IMR-90 (cell line): ENCODE measurements at regions not wholly inside any gene's neighbourhood (a gene's known extent, or its start where the extent isn't known, plus 50 kb on each side); places are given as distances from the start of the nearest gene placed in this dataset.

Experiments
- ATAC-seq: fragments of 200-7000 bp; cut with Tn5 transposase; 2 replicates; pipeline ENCODE4 v1.9.1; 2020; ENCODE audit warnings: low read depth, mild to moderate bottlenecking, moderate library complexity
- BruUV-seq: library from RNA; stranded (reverse); fragments of 400-500 nt; replicated peaks from 2 replicates; lab custom pipeline; 2021; lab: Mats Ljungman, UMichigan
- CTCF ChIA-PET: fragments of 300-600 bp; formaldehyde crosslinking; extraction: SDS; loops from one replicate; lab custom pipeline; 2021; ENCODE audit warnings: antibody characterized with exemption; lab: Yijun Ruan, JAX
- POLR2A ChIA-PET: fragments of 300-600 bp; sonication (Branson Sonifier 250); formaldehyde crosslinking; loops from one replicate; lab custom pipeline; 2022; ENCODE audit warnings: antibody characterized with exemption; ENCODE audit not compliant: unreplicated experiment; lab: Charles Lee
- DNase-seq: peaks from one replicate; pipeline ENCODE4 v3.0.0; 2013
- H2AFZ ChIP-seq: replicated peaks from 2 replicates; pipeline ENCODE3; 2013; ENCODE audit warnings: low read length, mild to moderate bottlenecking; ENCODE audit not compliant: poor library complexity
- H2AK5ac ChIP-seq: 2 replicates; pipeline ENCODE4 v1.6.1; 2013; ENCODE audit warnings: low read depth, low read length, inconsistent platforms
- H2AK9ac ChIP-seq: replicated peaks from 2 replicates; pipeline ENCODE3; 2013; ENCODE audit warnings: mild to moderate bottlenecking, low read depth, low read length, moderate library complexity; ENCODE audit not compliant: poor library complexity
- H2BK120ac ChIP-seq: 2 replicates; pipeline ENCODE4 v1.6.1; 2013; ENCODE audit warnings: low read depth, low read length, inconsistent platforms
- H2BK15ac ChIP-seq: 3 replicates; pipeline ENCODE4 v1.6.1; 2013; ENCODE audit warnings: low read depth, low read length, inconsistent platforms
- H2BK20ac ChIP-seq: 2 replicates; pipeline ENCODE4 v1.6.1; 2013; ENCODE audit warnings: low read depth, mild to moderate bottlenecking, inconsistent platforms, low read length, moderate library complexity
- H2BK5ac ChIP-seq: 2 replicates; pipeline ENCODE4 v1.6.1; 2013; ENCODE audit warnings: mild to moderate bottlenecking, low read depth, low read length, inconsistent platforms; ENCODE audit not compliant: poor library complexity, severe bottlenecking
- H3K14ac ChIP-seq: replicated peaks from 2 replicates; pipeline ENCODE4 v1.6.1; 2013; ENCODE audit warnings: low read depth, low read length, inconsistent platforms
- H3K18ac ChIP-seq: 2 replicates; pipeline ENCODE4 v1.6.1; 2013; ENCODE audit warnings: low read depth, low read length, control low read depth
- H3K23ac ChIP-seq: 2 replicates; pipeline ENCODE4 v1.6.1; 2013; ENCODE audit warnings: low read depth, low read length, inconsistent platforms
- H3K27ac ChIP-seq: 2 replicates; pipeline ENCODE4 v1.5.1; 2013; ENCODE audit warnings: mild to moderate bottlenecking, control low read depth, low read length; ENCODE audit not compliant: insufficient read depth
- H3K27me3 ChIP-seq: 2 replicates; pipeline ENCODE4 v1.6.1; 2013; ENCODE audit warnings: low read length; ENCODE audit not compliant: control insufficient read depth, insufficient read depth
- H3K36me3 ChIP-seq: 2 replicates; pipeline ENCODE4 v1.6.1; 2013; ENCODE audit warnings: low read length, mixed read lengths; ENCODE audit not compliant: control insufficient read depth, insufficient read depth
- H3K4ac ChIP-seq: 2 replicates; pipeline ENCODE4 v1.6.1; 2013; ENCODE audit warnings: low read depth, low read length, inconsistent platforms
- H3K4me1 ChIP-seq: 2 replicates; pipeline ENCODE4 v1.6.1; 2013; ENCODE audit warnings: low read length, mixed read lengths; ENCODE audit not compliant: control insufficient read depth, insufficient read depth
- H3K4me2 ChIP-seq: 2 replicates; pipeline ENCODE4 v1.6.1; 2013; ENCODE audit warnings: low read depth, mild to moderate bottlenecking, control low read depth, low read length, moderate library complexity
- H3K4me3 ChIP-seq: 2 replicates; pipeline ENCODE4 v1.5.1; 2013; ENCODE audit warnings: low read depth, mild to moderate bottlenecking, control low read depth, low read length, moderate library complexity; ENCODE audit not compliant: insufficient read depth
- H3K56ac ChIP-seq: 2 replicates; pipeline ENCODE4 v1.6.1; 2013; ENCODE audit warnings: low read length, inconsistent platforms; ENCODE audit not compliant: insufficient read depth; ENCODE audit errors: extremely low read depth
- H3K79me1 ChIP-seq, 2 experiments: 2 replicates each; pipeline ENCODE4 v1.6.1; 2013; ENCODE audit warnings: low read length in 2 of 2, inconsistent platforms in 1 of 2, low read depth in 1 of 2
- H3K9ac ChIP-seq: 2 replicates; pipeline ENCODE4 v1.6.1; 2013; ENCODE audit warnings: low read depth, low read length, control low read depth
- H3K9me1 ChIP-seq: 2 replicates; pipeline ENCODE4 v1.6.1; 2013; ENCODE audit warnings: low read length, inconsistent platforms; ENCODE audit not compliant: insufficient read depth
- H3K9me3 ChIP-seq: 2 replicates; pipeline ENCODE4 v1.6.1; 2013; ENCODE audit warnings: low read length; ENCODE audit not compliant: control insufficient read depth, insufficient read depth
- H4K20me1 ChIP-seq: 2 replicates; pipeline ENCODE4 v1.6.1; 2013; ENCODE audit warnings: low read length, inconsistent platforms; ENCODE audit not compliant: insufficient read depth
- H4K5ac ChIP-seq: 2 replicates; pipeline ENCODE4 v1.6.1; 2013; ENCODE audit warnings: mild to moderate bottlenecking, low read depth, low read length, control low read depth
- H4K8ac ChIP-seq, 2 experiments: 2 replicates each; pipeline ENCODE4 v1.6.1; 2013; ENCODE audit warnings: low read depth in 2 of 2, low read length in 2 of 2, control low read depth in 1 of 2, inconsistent platforms in 1 of 2
- H4K91ac ChIP-seq: 2 replicates; pipeline ENCODE4 v1.6.1; 2013; ENCODE audit warnings: low read depth, low read length, inconsistent platforms; ENCODE audit not compliant: insufficient read depth
- BHLHE40 ChIP-seq: fragments of 150-350 bp; IDR thresholded peaks from 2 replicates; pipeline ENCODE4 v1.6.1; 2016; ENCODE audit warnings: mild to moderate bottlenecking, low read depth, low read length
- CEBPB ChIP-seq: IDR thresholded peaks from 2 replicates; pipeline ENCODE4 v1.6.1; 2012; ENCODE audit warnings: low read depth, low read length, improper control_type of control experiment
- CHD1 ChIP-seq: IDR thresholded peaks from 2 replicates; pipeline ENCODE4 v1.6.1; 2012; ENCODE audit warnings: low read depth, low read length, improper control_type of control experiment
- FOS ChIP-seq: fragments of 150-350 bp; IDR thresholded peaks from 2 replicates; pipeline ENCODE4 v1.6.1; 2016; ENCODE audit warnings: low read depth, low read length
- MAFK ChIP-seq: IDR thresholded peaks from 2 replicates; pipeline ENCODE4 v1.6.1; 2012; ENCODE audit warnings: low read depth, low read length, improper control_type of control experiment
- MAZ ChIP-seq: IDR thresholded peaks from 2 replicates; pipeline ENCODE4 v1.6.1; 2012; ENCODE audit warnings: low read depth, mild to moderate bottlenecking, low read length, improper control_type of control experiment, moderate library complexity, borderline replicate concordance
- MXI1 ChIP-seq: IDR thresholded peaks from 2 replicates; pipeline ENCODE4 v1.6.1; 2012; ENCODE audit warnings: low read depth, mild to moderate bottlenecking, low read length, moderate library complexity, borderline replicate concordance
- NFE2L2 ChIP-seq: fragments of 150-350 bp; IDR thresholded peaks from 2 replicates; pipeline ENCODE4 v1.6.1; 2016; ENCODE audit warnings: low read depth, mild to moderate bottlenecking, low read length
- POLR2A ChIP-seq: IDR thresholded peaks from 2 replicates; pipeline ENCODE4 v1.6.1; 2012; ENCODE audit warnings: mild to moderate bottlenecking, low read depth, low read length
- RAD21 ChIP-seq: IDR thresholded peaks from 2 replicates; pipeline ENCODE4 v1.6.1; 2012; ENCODE audit warnings: low read length, improper control_type of control experiment
- RCOR1 ChIP-seq: IDR thresholded peaks from 2 replicates; pipeline ENCODE4 v1.6.1; 2012; ENCODE audit warnings: mild to moderate bottlenecking, low read length, improper control_type of control experiment; ENCODE audit not compliant: insufficient replicate concordance
- RFX5 ChIP-seq: IDR thresholded peaks from 2 replicates; pipeline ENCODE4 v1.8.0; 2012; ENCODE audit warnings: low read depth, mild to moderate bottlenecking, low read length, moderate library complexity
- SMC3 ChIP-seq: fragments of 150-350 bp; IDR thresholded peaks from 2 replicates; pipeline ENCODE4 v1.6.1; 2016; ENCODE audit warnings: low read depth, mild to moderate bottlenecking, antibody characterized with exemption, low read length, moderate library complexity
- WGBS, 2 experiments: methylation state at CpG; one replicate each; pipeline versions ENCODE4 v1.1.5 to v1.1.7; 2013; ENCODE audit warnings: missing lambda C conversion rate in 2 of 2; ENCODE audit not compliant: insufficient read length in 1 of 2; ENCODE audit errors: extremely low coverage in 2 of 2; 5-methylcytosine and 5-hydroxymethylcytosine counted together
- dilution Hi-C: fragments of 300-500 bp; cut with HindIII; formaldehyde crosslinking; loops from one replicate; pipeline ENCODE4 v1.14.3; 2018; ENCODE audit warnings: low sequenced_read_pairs; ENCODE audit not compliant: unreplicated experiment
- in situ Hi-C: fragments of 300-500 bp; cut with MboI; formaldehyde crosslinking; loops from 3 replicates; pipeline ENCODE4 v1.14.3; 2019; ENCODE audit warnings: low sequenced_read_pairs, inconsistent platforms, mixed read lengths
- intact Hi-C: fragments of 100-400 bp; cut with micrococcal nuclease; formaldehyde crosslinking; loops from 2 replicates; pipeline ENCODE4 v1.10.0; 2022
- TF ChIP-seq, protein P1 (sequence below): conservative IDR thresholded peaks from 2 replicates; pipeline ENCODE4 v1.5.1; 2012; ENCODE audit warnings: mild to moderate bottlenecking, low read depth, low read length, improper control_type of control experiment
- TF ChIP-seq, protein P2 (sequence below): fragments of 150-350 bp; IDR thresholded peaks from 2 replicates; pipeline ENCODE4 v1.6.1; 2017; ENCODE audit warnings: mild to moderate bottlenecking, antibody characterized with exemption, low read length, low read depth
- TF ChIP-seq, protein P3 (sequence below): fragments of 150-350 bp; IDR thresholded peaks from 2 replicates; pipeline ENCODE4 v1.6.1; 2016; ENCODE audit warnings: low read depth, mild to moderate bottlenecking, low read length, moderate library complexity, borderline replicate concordance

DNA sequence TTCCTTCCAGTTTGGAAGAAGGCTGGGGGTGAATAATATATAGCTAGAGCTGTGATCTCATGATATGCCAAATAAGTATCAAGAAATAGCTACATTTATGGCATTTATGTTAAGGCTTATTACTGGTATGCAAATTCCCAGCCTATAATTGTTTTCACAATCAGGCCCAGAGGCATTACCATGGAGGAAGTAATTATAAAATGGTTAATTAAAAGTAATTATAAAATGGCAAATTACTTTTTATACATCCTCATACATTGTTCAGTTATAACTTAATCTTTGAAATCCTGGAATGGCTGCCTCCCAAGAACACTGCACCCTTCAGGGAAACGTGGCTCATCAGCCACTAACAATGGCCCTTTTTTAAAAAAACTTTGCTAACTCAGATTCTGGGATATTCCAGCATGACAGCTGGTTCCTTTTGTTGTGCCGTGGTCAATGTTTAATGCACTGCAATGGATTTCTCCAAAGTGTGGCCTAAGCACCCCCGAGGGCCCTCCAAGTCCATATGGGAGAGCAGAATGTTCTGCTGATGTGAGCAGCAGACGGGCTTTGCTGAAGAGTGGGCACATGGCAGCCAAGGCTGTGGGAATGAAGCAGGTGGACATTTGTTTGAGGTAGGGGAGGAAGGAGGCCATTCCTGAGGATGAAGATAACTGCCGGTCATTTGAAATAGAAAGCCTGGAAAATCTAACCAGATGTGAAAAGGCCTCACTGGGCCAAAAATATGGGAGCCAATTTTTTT, 483.5 kb upstream of the GCFC2 start:
- Histone ChIP-seq H2BK5ac (no peak overlapping the region), H4K20me1 (no peaks in the 10 kb centered on the region), H2AK5ac (no peak overlapping the region), H3K4me1 (no peaks in the 10 kb centered on the region), H3K9ac (no peak overlapping the region), H4K5ac (no peak overlapping the region), H3K4me3 (no peak overlapping the region), H3K23ac (no peak overlapping the region), H2BK120ac (no peak overlapping the region), H3K27ac (no peak overlapping the region), H2AK9ac (no peak overlapping the region), H3K4me2 (no peak overlapping the region), H3K27me3 (no peaks in the 10 kb centered on the region), H3K36me3 (no peaks in the 10 kb centered on the region), H4K91ac (no peak overlapping the region), H3K79me1 (no peaks in the 10 kb centered on the region), H3K18ac (no peak overlapping the region), H2BK15ac (no peak overlapping the region), H2BK20ac (no peak overlapping the region), H2AFZ (no peak overlapping the region), H4K8ac (no peak overlapping the region), H3K9me3 (no peaks in the 10 kb centered on the region), H3K4ac (no peak overlapping the region), H3K9me1 (no peaks in the 10 kb centered on the region), H3K56ac (no peak overlapping the region), H3K14ac (no peak overlapping the region)
- dilution Hi-C loops (no loop called here), intact Hi-C loops (loop anchor here (10.0 kb wide), 1 partner anchor 401 kb away; no protein-coding TSS in a partner anchor), in situ Hi-C loops (no loop called here)
- TF ChIP-seq CHD1 (no peak), RFX5 (no peak), BHLHE40 (no peak), RCOR1 (no peak), POLR2A (no peak), FOS (no peak), MAFK (no peak), MXI1 (no peak), MAZ (no peak), NFE2L2 (no peak), SMC3 (no peak), RAD21 (no peak), CEBPB (no peak)
- TF ChIP-seq, protein P1, sequence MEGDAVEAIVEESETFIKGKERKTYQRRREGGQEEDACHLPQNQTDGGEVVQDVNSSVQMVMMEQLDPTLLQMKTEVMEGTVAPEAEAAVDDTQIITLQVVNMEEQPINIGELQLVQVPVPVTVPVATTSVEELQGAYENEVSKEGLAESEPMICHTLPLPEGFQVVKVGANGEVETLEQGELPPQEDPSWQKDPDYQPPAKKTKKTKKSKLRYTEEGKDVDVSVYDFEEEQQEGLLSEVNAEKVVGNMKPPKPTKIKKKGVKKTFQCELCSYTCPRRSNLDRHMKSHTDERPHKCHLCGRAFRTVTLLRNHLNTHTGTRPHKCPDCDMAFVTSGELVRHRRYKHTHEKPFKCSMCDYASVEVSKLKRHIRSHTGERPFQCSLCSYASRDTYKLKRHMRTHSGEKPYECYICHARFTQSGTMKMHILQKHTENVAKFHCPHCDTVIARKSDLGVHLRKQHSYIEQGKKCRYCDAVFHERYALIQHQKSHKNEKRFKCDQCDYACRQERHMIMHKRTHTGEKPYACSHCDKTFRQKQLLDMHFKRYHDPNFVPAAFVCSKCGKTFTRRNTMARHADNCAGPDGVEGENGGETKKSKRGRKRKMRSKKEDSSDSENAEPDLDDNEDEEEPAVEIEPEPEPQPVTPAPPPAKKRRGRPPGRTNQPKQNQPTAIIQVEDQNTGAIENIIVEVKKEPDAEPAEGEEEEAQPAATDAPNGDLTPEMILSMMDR, result no peak
- TF ChIP-seq, protein P2, sequence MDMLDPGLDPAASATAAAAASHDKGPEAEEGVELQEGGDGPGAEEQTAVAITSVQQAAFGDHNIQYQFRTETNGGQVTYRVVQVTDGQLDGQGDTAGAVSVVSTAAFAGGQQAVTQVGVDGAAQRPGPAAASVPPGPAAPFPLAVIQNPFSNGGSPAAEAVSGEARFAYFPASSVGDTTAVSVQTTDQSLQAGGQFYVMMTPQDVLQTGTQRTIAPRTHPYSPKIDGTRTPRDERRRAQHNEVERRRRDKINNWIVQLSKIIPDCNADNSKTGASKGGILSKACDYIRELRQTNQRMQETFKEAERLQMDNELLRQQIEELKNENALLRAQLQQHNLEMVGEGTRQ, result no peak
- TF ChIP-seq, protein P3, sequence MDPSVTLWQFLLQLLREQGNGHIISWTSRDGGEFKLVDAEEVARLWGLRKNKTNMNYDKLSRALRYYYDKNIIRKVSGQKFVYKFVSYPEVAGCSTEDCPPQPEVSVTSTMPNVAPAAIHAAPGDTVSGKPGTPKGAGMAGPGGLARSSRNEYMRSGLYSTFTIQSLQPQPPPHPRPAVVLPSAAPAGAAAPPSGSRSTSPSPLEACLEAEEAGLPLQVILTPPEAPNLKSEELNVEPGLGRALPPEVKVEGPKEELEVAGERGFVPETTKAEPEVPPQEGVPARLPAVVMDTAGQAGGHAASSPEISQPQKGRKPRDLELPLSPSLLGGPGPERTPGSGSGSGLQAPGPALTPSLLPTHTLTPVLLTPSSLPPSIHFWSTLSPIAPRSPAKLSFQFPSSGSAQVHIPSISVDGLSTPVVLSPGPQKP, result no peak
- no peak for DNase-seq
- WGBS, 2 experiments, result no CpG with 5 or more reads among the region's 5 CpGs
- ChIA-PET POLR2A (no interaction called here), CTCF (no interaction called here)
- no TSS peak for BruUV-seq
- no peak for ATAC-seq
